NCI-H2107 treated with DMSO at 0.1 percent for 48 hours (cell line): ENCODE measurements at regions not wholly inside any gene's neighbourhood (a gene's known extent, or its start where the extent isn't known, plus 50 kb on each side); places are given as distances from the start of the nearest gene placed in this dataset.

ENCODE experiments used
- DNase-seq: peaks from one replicate; lab custom pipeline; 2025; ENCODE audit not compliant: unreplicated experiment; lab: John Stamatoyannopoulos, UW

DNA sequence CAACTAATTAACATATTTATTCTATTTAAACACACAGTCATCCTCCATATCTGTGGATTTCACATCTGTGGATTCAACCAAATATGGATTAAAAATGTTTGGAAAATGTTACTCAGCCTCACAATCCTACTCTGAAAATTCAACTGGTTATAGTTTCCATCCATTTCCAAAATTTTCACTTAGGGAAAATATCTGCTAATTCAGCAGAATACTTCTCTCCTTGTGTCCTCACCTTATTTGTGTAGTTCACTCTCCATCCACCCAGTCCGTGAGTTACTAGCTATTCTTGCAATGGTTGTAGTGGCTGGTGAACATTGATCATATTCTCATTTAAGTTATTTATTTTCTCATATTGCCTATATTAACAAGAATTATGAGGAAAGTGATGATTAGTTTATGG lies 77.6 kb upstream of the PRKCQ start:
- DNase-seq, result no peak

DNA sequence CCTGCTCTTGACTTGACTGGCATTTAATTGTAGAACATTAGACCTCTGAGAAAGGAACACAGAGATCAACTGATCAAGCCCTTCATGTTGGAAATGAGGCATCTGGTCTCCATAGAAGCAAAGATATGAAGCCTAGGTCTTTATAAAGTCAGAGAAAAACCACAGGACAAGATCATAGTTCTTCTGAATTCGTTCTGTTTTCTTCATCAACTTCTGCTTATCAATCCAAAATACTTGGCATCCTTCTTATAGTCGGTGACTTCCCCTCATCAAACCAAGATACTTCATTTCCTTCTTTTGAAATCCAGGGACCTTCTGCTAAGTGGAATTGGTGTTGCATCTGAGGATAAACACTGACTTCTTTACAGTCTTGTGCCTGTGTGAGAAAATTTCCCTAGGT lies 77.1 kb upstream of the PRKCQ start:
- no peak for DNase-seq

DNA sequence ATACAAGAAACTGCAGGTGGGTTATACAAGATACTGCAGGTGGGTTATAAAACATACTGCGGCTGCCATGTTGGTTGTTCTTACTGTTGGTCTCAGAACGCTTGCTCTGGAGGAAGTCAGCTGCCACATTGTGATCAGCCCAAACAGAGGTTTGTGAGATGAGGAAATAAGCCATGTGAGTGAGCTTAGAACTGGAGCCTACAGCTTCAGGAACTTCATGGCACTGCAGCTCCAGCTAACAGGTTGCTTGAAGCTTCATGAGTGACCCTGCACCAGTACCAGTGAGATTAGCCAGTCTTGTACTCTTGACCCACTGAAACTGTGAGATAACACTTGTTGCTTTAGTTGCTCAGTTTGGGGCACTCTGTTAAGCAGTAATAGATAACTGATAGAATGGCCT lies 74.5 kb upstream of the PRKCQ start:
- DNase-seq, result no peak

DNA sequence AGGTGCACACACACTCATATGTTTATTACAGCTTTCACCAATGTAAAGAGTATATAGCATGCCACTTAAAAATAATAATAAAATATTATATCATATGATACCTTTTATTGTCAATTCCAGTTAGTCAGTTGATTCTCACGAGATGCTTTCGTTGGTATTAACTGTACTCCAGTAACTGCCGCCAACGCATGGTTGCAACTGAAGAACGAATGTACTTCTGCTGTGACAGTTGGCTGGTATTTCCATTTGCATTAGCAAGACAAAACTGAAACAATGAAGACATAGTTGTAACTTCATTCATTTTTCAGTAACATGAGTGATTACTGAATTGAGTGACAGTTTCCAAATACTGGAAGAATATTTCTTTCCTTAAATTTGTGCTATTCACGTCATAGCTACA lies 70.5 kb upstream of the PRKCQ start:
- no peak for DNase-seq

DNA sequence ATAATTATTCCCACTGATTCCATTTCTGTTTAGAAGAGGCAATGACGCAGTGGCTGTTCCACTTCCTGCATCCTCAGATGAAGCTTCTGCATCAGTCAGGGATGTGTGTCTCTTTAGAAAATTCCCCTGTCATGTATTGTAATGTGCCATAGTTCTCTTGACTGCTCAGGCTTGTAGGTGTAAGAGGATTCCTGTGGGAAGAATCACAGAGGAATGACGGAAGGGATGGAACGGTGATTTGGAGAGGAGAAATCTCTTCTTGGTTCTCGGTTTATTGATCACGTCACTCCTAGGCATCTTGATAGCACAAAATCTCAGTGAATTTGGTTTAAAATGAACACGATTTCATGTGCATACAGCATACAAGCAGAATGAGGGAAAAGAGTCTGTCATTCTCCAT lies 69.8 kb upstream of the PRKCQ start:
- DNase-seq, result no peak

DNA sequence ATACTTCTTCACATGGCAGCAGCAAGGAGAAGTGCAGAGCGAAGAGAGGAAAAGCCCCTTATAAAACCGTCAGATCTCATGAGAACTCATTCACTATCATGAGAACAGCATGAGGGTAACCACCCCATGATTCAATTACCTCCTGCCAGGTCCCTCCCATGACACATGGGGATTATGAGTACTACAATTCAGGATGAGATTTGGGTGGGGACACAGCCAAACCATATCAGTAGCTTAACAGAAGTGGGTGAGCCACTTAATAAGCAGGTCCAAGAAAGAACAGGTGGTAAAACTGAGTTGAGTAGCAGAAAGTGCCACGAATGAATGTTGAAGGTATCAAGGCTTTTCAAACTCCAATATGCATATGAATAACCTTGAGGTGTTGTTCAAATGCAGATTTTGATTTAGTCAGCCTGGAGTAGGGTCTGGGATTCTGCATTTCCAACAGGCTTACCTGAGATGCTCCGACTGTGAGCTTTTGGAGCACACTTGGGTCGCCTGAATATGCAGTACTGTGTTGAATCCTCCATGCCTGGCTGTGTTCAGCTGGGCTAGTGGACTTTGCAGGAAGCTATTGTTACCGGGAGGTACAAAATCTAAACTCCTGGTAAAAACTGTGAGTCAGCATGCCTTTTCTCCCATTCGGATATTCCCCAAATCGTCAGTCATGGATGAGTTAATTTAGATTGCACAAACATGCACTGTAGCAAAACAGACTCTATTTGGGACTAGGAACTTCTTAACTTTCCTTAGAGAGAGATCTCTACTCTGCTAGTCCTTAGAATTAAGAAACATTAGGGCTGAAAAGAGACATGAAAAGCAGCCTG lies 69.0 kb upstream of the PRKCQ start:
- DNase-seq, result no peak

DNA sequence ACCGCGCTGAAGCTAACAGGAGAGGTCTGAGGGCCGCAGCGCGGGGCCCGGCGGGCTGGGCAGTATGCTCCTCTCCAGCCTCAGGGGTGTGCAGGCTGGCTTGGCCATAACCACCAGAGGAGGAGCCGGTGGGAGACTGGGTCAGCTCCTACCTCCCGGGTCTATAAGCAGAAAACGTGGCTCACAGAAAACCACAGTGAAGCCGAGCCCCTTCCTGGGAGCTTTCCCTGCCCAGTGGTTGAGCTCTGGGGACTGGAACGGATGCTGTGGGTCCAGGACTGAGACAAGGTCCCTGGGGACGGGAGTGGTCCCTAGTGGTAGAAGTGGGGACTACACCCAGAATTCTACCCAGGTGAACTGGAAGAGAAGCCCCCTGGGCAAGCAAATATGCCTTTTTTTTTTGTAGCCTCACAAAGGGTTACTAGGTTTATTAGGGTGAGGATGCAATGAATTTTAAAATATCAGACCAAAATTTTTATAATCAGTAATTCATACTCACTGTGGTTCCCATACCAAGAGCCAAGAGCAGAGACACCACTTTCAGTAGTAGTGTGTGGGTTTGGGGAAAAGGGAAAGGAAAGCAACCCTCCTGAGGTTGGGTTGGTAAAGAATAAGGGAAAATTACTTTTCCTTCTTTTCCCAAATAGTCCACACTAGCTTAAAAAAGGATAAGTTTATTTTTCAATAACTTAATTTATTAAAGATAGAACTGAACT lies 67.9 kb upstream of the PRKCQ start:
- no peak for DNase-seq

DNA sequence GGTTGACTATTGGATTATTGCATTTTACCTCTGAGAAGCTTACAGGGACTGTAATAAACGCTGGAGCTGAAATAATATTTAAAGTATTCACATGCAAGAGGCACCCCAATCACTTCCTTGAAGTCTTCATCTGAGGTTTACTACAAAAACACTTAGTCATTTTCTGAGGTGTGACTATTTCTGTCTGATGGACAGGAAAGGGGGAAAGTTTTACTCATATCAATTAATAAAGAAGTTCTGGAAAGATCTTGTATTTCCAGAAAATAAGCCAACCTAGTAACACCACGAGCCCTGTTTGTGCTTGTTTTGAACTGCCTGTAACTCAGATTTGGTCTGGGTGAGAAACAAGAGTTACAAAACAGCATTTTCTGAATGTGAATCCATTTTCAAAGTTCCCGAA lies 63.9 kb upstream of the PRKCQ start:
- DNase-seq, result no peak

DNA sequence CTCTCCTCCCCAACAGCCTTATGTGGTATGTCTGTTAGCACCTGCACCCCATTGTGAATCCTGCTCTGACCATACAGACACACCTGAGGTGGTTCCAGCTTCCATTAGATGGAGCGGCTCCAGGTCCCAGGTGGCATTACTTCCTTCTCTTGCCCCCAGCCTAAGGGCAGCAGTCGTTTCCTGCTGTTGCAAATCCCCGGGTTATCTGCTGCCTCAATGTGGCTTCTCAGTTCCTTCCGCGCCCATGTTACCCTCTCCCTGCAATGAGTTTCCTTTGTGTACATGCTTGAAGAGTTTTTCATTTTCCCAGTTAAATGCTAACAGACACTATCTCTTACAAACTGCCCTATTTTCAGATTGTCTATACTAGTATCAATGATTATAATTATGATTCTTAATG lies 62.8 kb upstream of the PRKCQ start:
- DNase-seq, result no peak

DNA sequence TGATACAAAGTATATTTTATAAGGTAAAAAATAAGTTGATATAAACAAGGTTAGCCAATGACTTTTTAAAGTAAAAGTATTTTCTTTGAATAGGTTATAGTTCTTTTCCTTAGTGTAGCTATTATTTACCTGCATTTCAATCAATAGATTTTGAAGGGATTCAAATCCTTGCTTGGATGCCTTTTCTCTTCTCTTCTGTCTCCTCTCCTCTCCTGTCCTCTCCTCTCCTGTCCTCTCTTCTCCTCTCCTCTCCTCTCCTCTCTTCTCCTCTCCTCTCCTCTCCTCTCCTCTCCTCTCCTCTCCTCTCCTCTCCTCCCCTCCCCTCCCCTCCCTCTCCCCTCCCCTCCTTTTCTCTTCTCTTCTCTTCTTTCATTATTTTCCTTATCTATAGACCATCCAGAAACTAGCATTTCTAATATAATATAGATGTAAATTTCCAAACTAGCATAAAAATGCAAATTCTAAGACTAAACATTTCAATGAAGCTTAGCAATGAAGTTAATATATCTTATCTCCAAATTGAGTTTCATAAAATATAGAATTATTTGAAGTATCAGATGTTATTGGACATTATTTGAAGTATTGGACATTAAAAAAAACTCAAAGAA lies 60.5 kb upstream of the PRKCQ start:
- no peak for DNase-seq

DNA sequence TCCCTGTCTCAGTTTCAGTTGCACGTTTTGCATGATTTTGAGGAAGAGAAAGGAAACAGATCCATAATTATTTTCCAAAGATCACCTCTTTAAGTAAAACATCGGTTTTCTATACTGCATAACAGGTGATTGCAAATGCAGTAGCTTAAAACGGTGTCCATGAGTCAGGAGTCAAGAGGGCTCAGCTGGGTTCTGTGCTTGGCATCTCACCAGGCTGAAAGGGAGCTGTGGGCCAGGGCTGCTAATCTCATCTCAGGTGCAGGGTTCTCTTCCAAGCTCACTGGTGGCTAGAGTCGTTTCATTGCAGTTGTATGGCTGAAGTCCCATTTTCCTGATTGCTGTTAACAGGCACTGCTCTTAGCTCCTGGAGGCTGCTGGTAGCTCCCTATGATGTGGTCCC lies 57.0 kb upstream of the PRKCQ start:
- no peak for DNase-seq

DNA sequence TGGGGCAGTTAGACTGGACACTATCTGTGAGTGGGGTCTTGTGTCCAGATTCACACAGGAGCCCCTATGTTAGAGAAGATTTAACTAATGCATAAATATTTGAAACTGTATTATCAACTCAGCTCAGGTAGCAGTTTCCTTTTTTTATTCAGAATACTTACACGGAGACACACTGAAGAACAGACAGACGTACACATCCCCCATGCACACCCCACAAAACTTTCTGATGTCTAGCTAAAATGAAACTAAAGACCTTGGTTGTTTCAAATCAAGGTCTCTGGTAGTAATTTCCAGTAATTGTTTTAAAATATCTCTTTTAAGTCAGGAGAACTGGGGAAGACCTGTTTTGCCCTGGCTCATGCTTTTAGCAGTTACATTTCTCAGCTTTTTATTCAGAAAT lies 55.7 kb upstream of the PRKCQ start:
- no peak for DNase-seq
